HepG2 (cell line): ENCODE measurements at regions not wholly inside any gene's neighbourhood (a gene's known extent, or its start where the extent isn't known, plus 50 kb on each side); places are given as distances from the start of the nearest gene placed in this dataset.

Source experiments
- ATAC-seq: fragments of 200-7000 bp; cut with Tn5 transposase; 3 replicates; pipeline ENCODE4 v1.9.1; 2020; ENCODE audit warnings: mild to moderate bottlenecking, moderate library complexity
- BruUV-seq: library from RNA; stranded (reverse); fragments of 400-500 nt; replicated peaks from 2 replicates; lab custom pipeline; 2021; lab: Mats Ljungman, UMichigan
- CTCF ChIA-PET: fragments of 300-600 bp; formaldehyde crosslinking; extraction: SDS; loops from one replicate; lab custom pipeline; 2021; ENCODE audit warnings: low total read pairs, inconsistent platforms, low intra/inter-chr PET ratio; lab: Yijun Ruan, JAX
- POLR2A ChIA-PET: fragments of 350-600 bp; sonication (Branson Sonifier 250); formaldehyde crosslinking; loops from one replicate; lab custom pipeline; 2020; ENCODE audit warnings: antibody characterized with exemption, inconsistent platforms; lab: Yijun Ruan, JAX
- DNase-seq: peaks from one replicate; pipeline ENCODE4 v3.0.0-alpha.2; 2015; ENCODE audit warnings: low spot score
- FAIRE-seq: peaks from 3 replicates; lab custom pipeline; 2011; peaks lifted over from hg19 to GRCh38; lab: Jason Lieb, UNC
- H2AFZ ChIP-seq: one replicate; pipeline ENCODE4 v1.6.1; 2011; ENCODE audit warnings: low read length, inconsistent platforms
- H3K27ac ChIP-seq: fragments of 300-600 bp; 3 replicates; pipeline ENCODE4 v1.8.0; 2011; ENCODE audit warnings: mixed run types, mild to moderate bottlenecking, mixed read lengths, low read length, inconsistent platforms; ENCODE audit not compliant: insufficient read depth; ENCODE audit errors: extremely low read length
- H3K27me3 ChIP-seq, 2 experiments: fragments of 200-600 bp in 1 of 2; 2 replicates in 1 of 2; 3 replicates in 1 of 2; pipeline versions ENCODE4 v1.6.0 to v1.8.0; 2011; ENCODE audit warnings: low read length in 2 of 2, mild to moderate bottlenecking in 2 of 2, moderate library complexity in 2 of 2, inconsistent platforms in 1 of 2; ENCODE audit not compliant: insufficient read depth in 2 of 2, control insufficient read depth in 1 of 2
- H3K36me3 ChIP-seq, 2 experiments: fragments of 200-600 bp in 1 of 2; replicated peaks in 1 of 2; 2 replicates in 1 of 2; 3 replicates in 1 of 2; pipeline versions ENCODE4 v1.5.1 to v1.8.0; 2011; ENCODE audit warnings: low read length in 2 of 2, inconsistent platforms in 1 of 2; ENCODE audit not compliant: insufficient read depth in 2 of 2, control insufficient read depth in 1 of 2
- H3K4me1 ChIP-seq: 2 replicates; pipeline ENCODE4 v1.5.1; 2012; ENCODE audit warnings: low read length, inconsistent platforms; ENCODE audit not compliant: insufficient read depth
- H3K4me2 ChIP-seq: 2 replicates; pipeline ENCODE4 v1.6.0; 2011; ENCODE audit warnings: low read depth, low read length, inconsistent platforms
- H3K4me3 ChIP-seq, 3 experiments: fragments of 200-600 bp in 1 of 3; sonication (generic), shearing (Covaris generic) in 1 of 3; replicated peaks in 1 of 3; 2 replicates each; pipeline ENCODE4 v1.5.1; 2011 to 2016; ENCODE audit warnings: low read length in 3 of 3, inconsistent platforms in 2 of 3, low read depth in 2 of 3, mild to moderate bottlenecking in 2 of 3, control low read depth in 1 of 3, mixed read lengths in 1 of 3; ENCODE audit not compliant: insufficient read depth in 1 of 3
- H3K79me2 ChIP-seq: one replicate; pipeline ENCODE4 v1.6.1; 2011; ENCODE audit warnings: low read length, inconsistent platforms; ENCODE audit not compliant: insufficient read depth
- H3K9ac ChIP-seq: 2 replicates; pipeline ENCODE4 v1.6.0; 2011; ENCODE audit warnings: mild to moderate bottlenecking, low read depth, low read length, inconsistent platforms; ENCODE audit not compliant: insufficient read depth
- H3K9me3 ChIP-seq: 2 replicates; pipeline ENCODE4 v1.5.1; 2012; ENCODE audit warnings: mild to moderate bottlenecking, low read length
- H4K20me1 ChIP-seq: 2 replicates; pipeline ENCODE4 v1.6.0; 2011; ENCODE audit warnings: inconsistent platforms, mild to moderate bottlenecking, low read length, moderate library complexity; ENCODE audit not compliant: insufficient read depth
- ATF1 ChIP-seq: IDR thresholded peaks from 2 replicates; pipeline ENCODE4 v1.6.1; 2016; ENCODE audit warnings: mild to moderate bottlenecking, control low read depth
- PPARG ChIP-seq: conservative IDR thresholded peaks from 2 replicates; pipeline ENCODE4 v1.6.1; 2016; ENCODE audit warnings: missing biosample characterization, missing genetic modification reagents
- SP4 ChIP-seq: sonication (generic); formaldehyde crosslinking; IDR thresholded peaks from 2 replicates; pipeline ENCODE4 v1.8.1; 2023; ENCODE audit warnings: mild to moderate bottlenecking, missing genetic modification reagents
- ZBTB21 ChIP-seq: sonication (generic); formaldehyde crosslinking; IDR thresholded peaks from 2 replicates; pipeline ENCODE4 v1.4.0; 2020; ENCODE audit warnings: missing genetic modification reagents
- ZNF557 ChIP-seq: sonication (generic); formaldehyde crosslinking; IDR thresholded peaks from 2 replicates; pipeline ENCODE4 v1.4.0; 2020; ENCODE audit warnings: missing genetic modification reagents
- ZNF644 ChIP-seq: IDR thresholded peaks from 2 replicates; pipeline ENCODE4 v1.6.1; 2016; ENCODE audit warnings: low read depth
- WGBS: methylation state at CpG from one replicate; pipeline ENCODE4 v1.1.6; 2017; ENCODE audit warnings: low lambda C conversion rate; 5-methylcytosine and 5-hydroxymethylcytosine counted together
- in situ Hi-C: cut with HindIII; loops from 2 replicates; pipeline ENCODE4 v1.10.0; 2017; ENCODE audit warnings: low pct_unique_long_range_greater_than_20kb; ENCODE audit not compliant: extremely low pct_ligation_motif_present
- intact Hi-C: fragments of 100-400 bp; cut with micrococcal nuclease; formaldehyde crosslinking; loops from one replicate; pipeline ENCODE4 v1.10.0; 2022; ENCODE audit not compliant: unreplicated experiment

- Histone ChIP-seq H3K9ac (no peak overlapping the region), H3K27me3 (no peaks in the 10 kb centered on the region), H3K79me2 (no peaks in the 10 kb centered on the region), H3K4me1 (no peaks in the 10 kb centered on the region), H3K36me3 (no peaks in the 10 kb centered on the region), H4K20me1 (no peaks in the 10 kb centered on the region), H3K4me3 (no peak overlapping the region), H3K9me3 (no peaks in the 10 kb centered on the region), H3K27ac (no peak overlapping the region), H3K4me2 (no peak overlapping the region), H2AFZ (no peak overlapping the region)
- in situ Hi-C loops (no loop called here), intact Hi-C loops (no loop called here)
- DNase-seq = no peak
- no TSS peak for BruUV-seq
- 30% methylated on average over 4 of the region's 4 CpGs for WGBS
- ATAC-seq = no peak
- no peak for TF ChIP-seq SP4 (CRISPR knock-in tag)
- no peak for TF ChIP-seq ZBTB21
- no peak for TF ChIP-seq PPARG (CRISPR knock-in tag)
- TF ChIP-seq ATF1 (CRISPR knock-in tag) = no peak
- ChIA-PET CTCF (no interaction called here), POLR2A (no interaction called here)
- no peak for FAIRE-seq
Measured at GRCh38 chr18:1149709-1150108, 245.0 kb downstream of the ADCYAP1 start.

GRCh38 chr18:1150344-1150743 is 245.7 kb downstream of the ADCYAP1 start:
- in situ Hi-C loops (no loop called here), intact Hi-C loops (no loop called here)
- ATAC-seq = no peak
- Histone ChIP-seq H3K4me2 (no peak overlapping the region), H3K79me2 (no peaks in the 10 kb centered on the region), H3K9ac (no peak overlapping the region), H2AFZ (no peak overlapping the region), H3K27me3 (no peaks in the 10 kb centered on the region), H3K36me3 (no peaks in the 10 kb centered on the region), H3K4me1 (no peaks in the 10 kb centered on the region), H3K4me3 (no peak overlapping the region), H3K27ac (no peak overlapping the region), H4K20me1 (no peaks in the 10 kb centered on the region), H3K9me3 (no peaks in the 10 kb centered on the region)
- no peak for TF ChIP-seq ZNF644 (CRISPR knock-in tag)
- no peak for TF ChIP-seq ZNF557
- FAIRE-seq = no peak
- no TSS peak for BruUV-seq
- ChIA-PET CTCF (no interaction called here), POLR2A (no interaction called here)
- DNase-seq = no peak
- WGBS = 3% methylated on average over 2 of the region's 2 CpGs
